Peyer's patch (tissue), 4 donors: ENCODE measurements at regions not wholly inside any gene's neighbourhood (a gene's known extent, or its start where the extent isn't known, plus 50 kb on each side); places are given as distances from the start of the nearest gene placed in this dataset.

Source experiments
- CTCF ChIP-seq, 6 experiments: fragments of 450-650 bp in 4 of 6; fragments of 200-600 bp in 2 of 6; sonication (generic) in 1 of 6; IDR thresholded peaks; one replicate each; pipeline ENCODE4 v1.5.1; 2017 to 2019; ENCODE audit warnings: antibody characterized with exemption in 6 of 6, mild to moderate bottlenecking in 3 of 6, moderate library complexity in 1 of 6
- POLR2A ChIP-seq, 2 donors: fragments of 450-650 bp; IDR thresholded peaks; one replicate each; pipeline ENCODE4 v1.5.1; 2017; ENCODE audit warnings: antibody characterized with exemption in 2 of 2, mild to moderate bottlenecking in 2 of 2, moderate library complexity in 2 of 2

- TF ChIP-seq CTCF (IDR thresholded peaks at IDR 0.05), result no peak
- no peak for TF ChIP-seq POLR2A (IDR thresholded peaks at IDR 0.05)
Observed at GRCh38 chr5:100406640-100407039, 128.5 kb upstream of the FAM174A start.
